ENCODE measurements at regions not wholly inside any gene's neighbourhood (a gene's known extent, or its start where the extent isn't known, plus 50 kb on each side); places are given as distances from the start of the nearest gene placed in this dataset.

GRCh38 chr6:167392631-167393316 lies 67.9 kb downstream of the TTLL2 start:
- Histone ChIP-seq H3K9me2 (ENCODE audit: insufficient read depth) (no peaks in the 10 kb centered on the region), H2AFZ (ENCODE audit: low read depth, low read length, poor library complexity, severe bottlenecking) (no peak overlapping the region), H3K9me3 (ENCODE audit: control insufficient read depth in 1 of 2, insufficient read depth in 1 of 2, low read depth in 1 of 2, low read length in 2 of 2) (no peaks in the 10 kb centered on the region), H3K9ac (ENCODE audit: low read length) (no peak overlapping the region), H3K36me3 (ENCODE audit: control insufficient read depth in 1 of 2, insufficient read depth in 2 of 2, low read length in 2 of 2) (no peaks in the 10 kb centered on the region), H3K4me2 (ENCODE audit: low read length) (no peak overlapping the region), H3K27ac (ENCODE audit: low read depth, low read length) (no peak overlapping the region), H3K4me1 (ENCODE audit: control insufficient read depth in 1 of 2, insufficient read depth in 2 of 2, low read length in 2 of 2) (no peaks in the 10 kb centered on the region), H4K20me1 (ENCODE audit: insufficient read depth) (no peaks in the 10 kb centered on the region), H3K4me3 (replicated peaks in 1 of 2; ENCODE audit: low read depth in 1 of 2, low read length in 2 of 2) (no peak overlapping the region), H3K27me3 (ENCODE audit: insufficient read depth, low read length) (no peaks in the 10 kb centered on the region), H3K79me2 (ENCODE audit: insufficient read depth, low read length) (no peaks in the 10 kb centered on the region)
- no peak for ATAC-seq
- intact Hi-C loops (cut with micrococcal nuclease) = no loop called here
- ChIA-PET CTCF (no interaction called here), POLR2A (no interaction called here), RAD21 (ENCODE audit: low non-redundant PET in 1 of 2, low total read pairs in 2 of 2, uncharacterized antibody in 2 of 2, unreplicated experiment in 2 of 2) (no interaction called here)
- no peak for DNase-seq (ENCODE audit: low read depth, low spot score)
- TF ChIP-seq REST (IDR thresholded peaks at IDR 0.05; ENCODE audit: low read depth) = no peak
- BruUV-seq (replicated peaks) = no TSS peak

DNA sequence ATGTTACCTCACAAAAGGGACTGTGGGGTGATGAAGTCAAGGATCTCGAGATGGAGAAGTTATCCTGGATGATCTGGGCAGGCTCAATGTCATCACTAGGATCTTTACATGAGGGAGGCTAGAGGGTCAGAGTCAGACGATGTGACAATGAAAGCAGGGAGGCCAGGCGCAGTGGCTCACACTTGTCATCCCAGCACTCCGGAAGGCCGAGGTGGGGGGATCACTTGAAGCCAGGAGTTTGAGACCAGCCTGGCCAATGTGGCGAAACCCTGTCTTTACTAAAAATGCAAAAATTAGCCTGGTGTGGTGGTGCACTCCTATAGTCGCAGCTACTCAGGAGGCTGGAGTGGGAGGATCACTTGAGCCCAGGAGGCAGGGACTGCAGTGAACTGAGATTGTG lies 68.8 kb downstream of the TTLL2 start:
- CTCF ChIA-PET = no interaction called here
- DNase-seq (ENCODE audit: low read depth, low spot score) = no peak
- no TSS peak for BruUV-seq (replicated peaks)
- Histone ChIP-seq H3K27ac (ENCODE audit: low read depth, low read length) (no peak overlapping the region), H3K36me3 (ENCODE audit: control insufficient read depth in 1 of 2, insufficient read depth in 2 of 2, low read length in 2 of 2) (no peaks in the 10 kb centered on the region), H3K9ac (ENCODE audit: low read length) (no peak overlapping the region), H3K4me1 (ENCODE audit: control insufficient read depth in 1 of 2, insufficient read depth in 2 of 2, low read length in 2 of 2) (no peaks in the 10 kb centered on the region), H3K9me3 (ENCODE audit: control insufficient read depth in 1 of 2, insufficient read depth in 1 of 2, low read depth in 1 of 2, low read length in 2 of 2) (no peaks in the 10 kb centered on the region), H3K79me2 (ENCODE audit: insufficient read depth, low read length) (no peaks in the 10 kb centered on the region), H3K27me3 (ENCODE audit: insufficient read depth, low read length) (no peaks in the 10 kb centered on the region), H4K20me1 (ENCODE audit: insufficient read depth) (no peaks in the 10 kb centered on the region), H3K9me2 (ENCODE audit: insufficient read depth) (no peaks in the 10 kb centered on the region), H3K4me3 (replicated peaks in 1 of 2; ENCODE audit: low read depth in 1 of 2, low read length in 2 of 2) (no peak overlapping the region), H2AFZ (ENCODE audit: low read depth, low read length, poor library complexity, severe bottlenecking) (no peak overlapping the region), H3K4me2 (ENCODE audit: low read length) (no peak overlapping the region)
- ATAC-seq = no peak
- POLR2A ChIA-PET = no interaction called here
- RAD21 ChIA-PET (ENCODE audit: low non-redundant PET in 1 of 2, low total read pairs in 2 of 2, uncharacterized antibody in 2 of 2, unreplicated experiment in 2 of 2) = no interaction called here
- TF ChIP-seq YY1 (IDR thresholded peaks at IDR 0.05; ENCODE audit: extremely low read depth, insufficient replicate concordance, low read depth, low read length) (no peak), CBX3 (IDR thresholded peaks at IDR 0.05; ENCODE audit: low read depth) (no peak), TCF7L2 (IDR thresholded peaks at IDR 0.05; ENCODE audit: borderline replicate concordance, extremely low read depth, insufficient read depth, insufficient read length) (no peak), POLR2AphosphoS5 (IDR thresholded peaks at IDR 0.05; ENCODE audit: low read depth, low read length) (no peak), ZNF274 (IDR thresholded peaks at IDR 0.05; ENCODE audit: low read depth, low read length) (no peak), EGR1 (IDR thresholded peaks at IDR 0.05; ENCODE audit: low read depth) (no peak)
- intact Hi-C loops (cut with micrococcal nuclease) = no loop called here

Data from HCT116 (cell line).